Omental fat pad (tissue), 3 donors: ENCODE measurements at regions not wholly inside any gene's neighbourhood (a gene's known extent, or its start where the extent isn't known, plus 50 kb on each side); places are given as distances from the start of the nearest gene placed in this dataset.

Experiments used
- ATAC-seq: fragments of 150-250 bp; one replicate; pipeline ENCODE4 v1.9.1; 2016; ENCODE audit warnings: mild to moderate bottlenecking, moderate library complexity; ENCODE audit not compliant: low FRiP score
- DNase-seq: peaks from one replicate; pipeline ENCODE4 v3.0.0-alpha.2; 2019; ENCODE audit warnings: low spot score
- CTCF ChIP-seq, 3 donors: fragments of 450-650 bp; IDR thresholded peaks; one replicate each; pipeline ENCODE4 v1.5.1; 2016 to 2017; ENCODE audit warnings: antibody characterized with exemption in 3 of 3, mild to moderate bottlenecking in 3 of 3, moderate library complexity in 2 of 3

- DNase-seq (no peak), ATAC-seq (no peak)
- no peak for TF ChIP-seq CTCF (IDR thresholded peaks at IDR 0.05)
These were observed 477.4 kb upstream of the CCL2 start for GRCh38 chr17:33777674-33778073.

- no peak for DNase-seq
- no peak for ATAC-seq
- TF ChIP-seq CTCF (IDR thresholded peaks at IDR 0.05), result no peak
These were observed 476.4 kb upstream of the CCL2 start for GRCh38 chr17:33778505-33779233.

- DNase-seq (peak; percentile 29), ATAC-seq (no peak)
- TF ChIP-seq CTCF (IDR thresholded peaks at IDR 0.05), result peak in 1 of 3 donors; percentile 63
These were observed 475.9 kb upstream of the CCL2 start for GRCh38 chr17:33779234-33779591.

GRCh38 chr17:33785281-33785680 is 469.8 kb upstream of the CCL2 start:
- no peak for TF ChIP-seq CTCF (IDR thresholded peaks at IDR 0.05)
- ATAC-seq, result no peak
- no peak for DNase-seq

- ATAC-seq, result no peak
- no peak for TF ChIP-seq CTCF (IDR thresholded peaks at IDR 0.05)
- DNase-seq, result no peak
These were observed 468.6 kb upstream of the CCL2 start for GRCh38 chr17:33786478-33786877.

- ATAC-seq (no peak), DNase-seq (no peak)
- TF ChIP-seq CTCF (IDR thresholded peaks at IDR 0.05), result no peak
These were observed 465.4 kb upstream of the CCL2 start for GRCh38 chr17:33789658-33790057.

GRCh38 chr17:33797181-33797580 is 457.9 kb upstream of the CCL2 start:
- DNase-seq (no peak), ATAC-seq (no peak)
- no peak for TF ChIP-seq CTCF (IDR thresholded peaks at IDR 0.05)
